HEK293T (cell line): ENCODE measurements at regions not wholly inside any gene's neighbourhood (a gene's known extent, or its start where the extent isn't known, plus 50 kb on each side); places are given as distances from the start of the nearest gene placed in this dataset.

Experiments used
- BHLHE40 ChIP-seq: fragments of 450-650 bp; IDR thresholded peaks from 2 replicates; pipeline ENCODE4 v1.6.1; 2016; ENCODE audit warnings: mild to moderate bottlenecking, moderate library complexity, borderline replicate concordance
- FOXA1 ChIP-seq: fragments of 450-650 bp; IDR thresholded peaks from 2 replicates; pipeline ENCODE4 v1.6.1; 2016; ENCODE audit warnings: mild to moderate bottlenecking
- HDGF ChIP-seq: fragments of 450-650 bp; IDR thresholded peaks from 2 replicates; pipeline ENCODE4 v1.6.1; 2017; ENCODE audit warnings: antibody characterized with exemption, borderline replicate concordance
- LEF1 ChIP-seq: fragments of 450-650 bp; IDR thresholded peaks from 2 replicates; pipeline ENCODE4 v1.6.1; 2017; ENCODE audit warnings: mild to moderate bottlenecking, borderline replicate concordance

DNA sequence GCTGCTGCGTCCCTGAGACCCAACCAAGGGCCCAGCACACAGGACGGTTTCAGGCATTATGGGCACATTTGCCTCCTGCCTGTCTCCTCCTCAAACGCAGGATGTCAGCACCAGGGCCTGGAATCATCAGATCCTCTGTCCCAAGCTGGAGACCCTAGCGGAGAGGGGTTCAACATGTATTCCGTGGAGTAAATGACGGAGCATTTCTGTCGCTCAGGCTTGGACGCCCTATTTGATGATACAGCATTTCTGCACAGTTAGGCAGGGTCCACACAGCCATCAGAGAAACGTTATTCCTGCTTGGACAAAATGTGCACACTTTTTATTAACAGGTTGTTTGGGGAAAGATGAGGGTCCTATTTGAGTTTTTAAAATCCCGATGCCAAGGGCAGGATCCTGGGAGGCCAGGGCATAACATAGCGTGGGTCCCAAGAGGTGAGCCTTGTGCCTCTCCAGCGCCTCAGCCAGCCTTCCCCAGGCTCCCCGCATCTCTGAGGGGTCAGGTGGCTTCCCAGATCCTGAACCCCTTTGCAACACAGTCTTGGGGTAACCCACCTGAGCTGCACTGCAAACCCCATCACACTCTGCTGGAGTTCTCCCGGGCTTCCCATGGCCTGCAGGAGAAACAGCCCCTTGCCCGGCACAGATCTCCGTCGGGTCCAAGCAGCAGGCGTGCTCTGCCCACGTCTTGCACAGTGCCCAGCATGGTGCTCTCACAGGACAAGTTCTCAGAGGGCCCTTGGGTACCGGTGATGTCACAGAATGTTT is 319.7 kb upstream of the MYT1L start:
- TF ChIP-seq FOXA1 (no peak), BHLHE40 (no peak), HDGF (no peak), LEF1 (no peak)
